ENCODE measurements at regions not wholly inside any gene's neighbourhood (a gene's known extent, or its start where the extent isn't known, plus 50 kb on each side); places are given as distances from the start of the nearest gene placed in this dataset.

DNA sequence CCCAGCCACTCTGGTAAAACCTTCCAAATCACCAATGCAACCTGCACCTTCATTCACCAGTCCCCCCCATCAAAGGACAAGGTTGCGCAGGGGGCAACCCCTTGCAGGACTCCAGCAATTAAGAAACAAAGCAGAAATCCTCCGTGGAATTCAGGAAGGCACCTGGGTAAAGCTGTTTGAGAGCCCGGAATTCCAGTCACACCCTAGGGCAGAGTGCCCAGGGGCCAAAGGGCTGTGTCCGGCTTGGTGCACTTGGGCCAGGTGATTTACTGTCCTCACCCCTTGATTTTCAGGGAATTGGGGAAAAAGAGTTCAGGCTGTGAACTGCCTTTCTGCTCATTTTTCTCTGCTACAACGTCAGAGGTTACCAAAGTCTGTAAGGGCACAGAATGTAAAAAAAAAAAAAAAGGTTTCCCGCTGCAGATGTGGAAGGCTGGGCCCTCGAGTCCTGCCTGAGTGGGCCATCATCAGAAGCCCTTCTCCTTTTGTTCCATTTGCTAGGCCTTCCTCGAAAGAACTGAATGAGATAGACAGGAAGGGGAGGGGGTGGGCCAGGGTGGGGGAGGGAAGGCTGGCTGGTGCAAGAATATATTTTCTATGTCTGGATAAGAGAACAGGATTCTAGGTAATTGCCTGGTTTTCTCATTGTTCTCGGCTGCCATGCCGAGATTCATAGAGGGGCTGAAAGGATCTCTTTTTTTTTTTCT, 266.5 kb upstream of the PSMD7 start:
- no peak overlapping the region for H3K4me3 ChIP-seq
- no peaks in the 10 kb centered on the region for H3K4me1 ChIP-seq
- no peaks in the 10 kb centered on the region for H3K9me3 ChIP-seq
- TF ChIP-seq, protein P1, sequence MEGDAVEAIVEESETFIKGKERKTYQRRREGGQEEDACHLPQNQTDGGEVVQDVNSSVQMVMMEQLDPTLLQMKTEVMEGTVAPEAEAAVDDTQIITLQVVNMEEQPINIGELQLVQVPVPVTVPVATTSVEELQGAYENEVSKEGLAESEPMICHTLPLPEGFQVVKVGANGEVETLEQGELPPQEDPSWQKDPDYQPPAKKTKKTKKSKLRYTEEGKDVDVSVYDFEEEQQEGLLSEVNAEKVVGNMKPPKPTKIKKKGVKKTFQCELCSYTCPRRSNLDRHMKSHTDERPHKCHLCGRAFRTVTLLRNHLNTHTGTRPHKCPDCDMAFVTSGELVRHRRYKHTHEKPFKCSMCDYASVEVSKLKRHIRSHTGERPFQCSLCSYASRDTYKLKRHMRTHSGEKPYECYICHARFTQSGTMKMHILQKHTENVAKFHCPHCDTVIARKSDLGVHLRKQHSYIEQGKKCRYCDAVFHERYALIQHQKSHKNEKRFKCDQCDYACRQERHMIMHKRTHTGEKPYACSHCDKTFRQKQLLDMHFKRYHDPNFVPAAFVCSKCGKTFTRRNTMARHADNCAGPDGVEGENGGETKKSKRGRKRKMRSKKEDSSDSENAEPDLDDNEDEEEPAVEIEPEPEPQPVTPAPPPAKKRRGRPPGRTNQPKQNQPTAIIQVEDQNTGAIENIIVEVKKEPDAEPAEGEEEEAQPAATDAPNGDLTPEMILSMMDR (IDR thresholded peaks at IDR 0.05) = no peak
- TF ChIP-seq POLR2A (IDR thresholded peaks at IDR 0.05; ENCODE audit: low read depth) (no peak), EP300 (IDR thresholded peaks at IDR 0.05) (no peak), POLR2AphosphoS5 (IDR thresholded peaks at IDR 0.05) (no peak)
- 63% methylated on average over 9 of the region's 10 CpGs for WGBS
- no peak overlapping the region for H3K27ac ChIP-seq (replicated peaks in 1 of 4)
- DNase-seq (ENCODE audit: extremely low spot score) = no peak
- intact Hi-C loops (cut with DNase I) = no loop called here
- peaks cover 0 to 6% (median 0%) of the 10 kb centered on the region in 4 donors for H3K27me3 ChIP-seq
- H3K36me3 ChIP-seq = no peaks in the 10 kb centered on the region

DNA sequence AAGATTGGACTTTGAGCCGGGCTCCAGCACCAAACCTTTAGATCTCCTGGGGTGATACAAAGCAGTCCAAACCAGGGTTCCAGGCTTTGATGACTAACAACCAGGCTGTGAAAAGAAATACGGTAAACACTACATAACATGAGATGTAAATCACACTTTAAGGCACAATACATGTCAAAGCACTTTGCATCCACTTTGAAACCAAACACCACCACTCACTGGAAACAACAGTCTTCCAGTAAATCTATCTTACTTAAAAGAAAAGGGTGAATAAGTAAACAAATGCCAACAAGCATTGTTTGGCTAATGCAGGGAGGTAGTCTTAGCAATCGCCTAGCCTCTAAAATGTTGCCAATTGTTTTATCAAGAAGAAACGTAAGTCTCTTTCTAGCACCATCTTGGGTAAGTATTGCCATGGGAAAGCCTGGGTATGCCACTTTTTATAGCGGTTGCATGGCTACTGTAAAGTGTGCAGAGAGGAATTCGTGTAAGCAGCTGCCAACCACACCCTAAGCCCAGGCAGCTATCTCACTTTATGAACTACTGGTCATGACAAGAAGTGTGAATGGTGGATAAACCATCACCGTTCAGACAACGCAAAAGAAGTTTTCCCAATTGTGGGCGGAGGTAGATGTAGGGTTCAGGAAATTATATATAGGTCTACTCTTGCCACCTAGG, 267.4 kb upstream of the PSMD7 start:
- WGBS = 86% methylated on average over 9 of the region's 9 CpGs
- Histone ChIP-seq H3K27me3 (peaks cover 0 to 4% (median 0%) of the 10 kb centered on the region in 4 donors), H3K4me1 (no peaks in the 10 kb centered on the region), H3K4me3 (no peak overlapping the region), H3K27ac (replicated peaks in 1 of 4) (no peak overlapping the region), H3K36me3 (no peaks in the 10 kb centered on the region), H3K9me3 (no peaks in the 10 kb centered on the region)
- no peak for DNase-seq (ENCODE audit: extremely low spot score)
- intact Hi-C loops (cut with DNase I) = no loop called here
- TF ChIP-seq POLR2A (IDR thresholded peaks at IDR 0.05; ENCODE audit: low read depth) = no peak
- TF ChIP-seq EP300 (IDR thresholded peaks at IDR 0.05) = no peak
- TF ChIP-seq, protein P1 (IDR thresholded peaks at IDR 0.05) = no peak
- TF ChIP-seq POLR2AphosphoS5 (IDR thresholded peaks at IDR 0.05) = no peak

DNA sequence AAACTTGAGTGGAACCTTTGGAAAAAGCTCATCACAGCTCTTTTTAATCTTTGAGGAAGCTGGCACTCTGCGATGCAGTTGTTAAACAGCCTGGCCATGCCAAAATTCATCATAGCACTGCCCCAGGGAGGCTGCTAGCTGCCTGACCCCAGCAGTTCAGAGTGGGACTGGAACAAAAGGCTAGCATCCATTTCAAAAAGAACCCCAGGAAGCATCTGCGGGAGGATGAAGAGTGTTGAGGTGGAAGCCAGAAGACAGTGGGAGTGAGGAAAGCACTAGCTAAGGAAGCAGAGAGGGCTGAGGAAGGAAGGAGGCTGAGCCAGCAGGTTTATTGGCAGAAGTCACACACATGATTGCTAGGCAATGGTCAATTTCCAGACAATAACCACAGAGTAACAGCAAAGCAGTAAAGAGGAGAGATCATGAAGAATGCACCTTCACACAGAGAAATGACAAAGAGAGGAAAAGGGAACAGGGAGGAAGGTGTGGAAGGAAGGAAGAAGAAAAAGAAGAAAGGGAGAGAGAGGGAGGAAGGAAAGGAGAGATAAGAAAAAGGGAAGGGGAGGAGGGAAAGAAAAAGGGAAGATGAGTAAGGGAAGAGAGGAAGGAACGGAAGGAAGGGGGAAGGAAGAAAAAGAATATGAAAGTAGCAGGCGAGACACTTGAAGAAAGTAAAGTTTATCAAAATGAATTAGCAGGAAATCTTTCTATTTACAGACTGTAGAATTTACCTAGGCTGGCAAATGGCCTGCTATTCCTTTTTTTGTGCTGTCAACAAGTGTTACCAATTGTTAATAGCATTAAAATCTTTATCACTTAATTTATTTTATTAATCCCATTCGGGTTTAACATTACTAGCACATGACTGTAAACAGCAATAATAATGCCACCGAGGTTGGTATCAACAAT, 270.0 kb upstream of the PSMD7 start:
- peaks cover 0 to 18% (median 0%) of the 10 kb centered on the region in 4 donors for H3K27me3 ChIP-seq
- no peaks in the 10 kb centered on the region for H3K36me3 ChIP-seq
- H3K27ac ChIP-seq (replicated peaks in 1 of 4) = no peak overlapping the region
- intact Hi-C loops (cut with DNase I) = no loop called here
- H3K4me3 ChIP-seq = no peak overlapping the region
- DNase-seq (ENCODE audit: extremely low spot score) = no peak
- TF ChIP-seq, protein P1 (IDR thresholded peaks at IDR 0.05) = no peak
- TF ChIP-seq POLR2AphosphoS5 (IDR thresholded peaks at IDR 0.05) = no peak
- TF ChIP-seq POLR2A (IDR thresholded peaks at IDR 0.05; ENCODE audit: low read depth) = no peak
- TF ChIP-seq EP300 (IDR thresholded peaks at IDR 0.05) = no peak
- H3K4me1 ChIP-seq = no peaks in the 10 kb centered on the region
- 43% methylated on average over 6 of the region's 6 CpGs for WGBS
- no peaks in the 10 kb centered on the region for H3K9me3 ChIP-seq

DNA sequence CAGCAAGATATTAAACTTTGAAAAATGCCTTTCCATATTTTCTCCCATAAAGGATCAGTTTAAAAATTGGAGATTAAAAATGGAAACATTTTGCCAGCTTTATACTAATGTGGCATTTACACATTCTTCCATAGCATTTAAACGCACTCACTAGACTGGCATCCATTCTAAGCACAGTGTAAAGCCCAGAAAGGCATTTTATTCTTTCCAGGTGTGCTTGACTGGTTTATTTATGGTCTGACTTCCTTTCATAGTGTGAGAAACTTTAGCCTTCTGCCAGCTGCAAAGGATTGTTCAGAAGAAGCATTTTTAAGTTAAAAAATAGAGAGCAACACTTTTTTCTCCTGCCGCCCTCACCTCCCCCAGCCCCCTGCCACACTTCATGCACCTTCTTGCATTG, 271.7 kb upstream of the PSMD7 start:
- 46% methylated on average over 2 of the region's 2 CpGs for WGBS
- Histone ChIP-seq H3K4me1 (no peaks in the 10 kb centered on the region), H3K27me3 (peaks cover 0 to 19% (median 0%) of the 10 kb centered on the region in 4 donors), H3K27ac (replicated peaks in 1 of 4) (no peak overlapping the region), H3K4me3 (no peak overlapping the region), H3K9me3 (no peaks in the 10 kb centered on the region), H3K36me3 (no peaks in the 10 kb centered on the region)
- TF ChIP-seq EP300 (IDR thresholded peaks at IDR 0.05) (no peak), POLR2AphosphoS5 (IDR thresholded peaks at IDR 0.05) (no peak), POLR2A (IDR thresholded peaks at IDR 0.05; ENCODE audit: low read depth) (no peak)
- TF ChIP-seq, protein P1 (IDR thresholded peaks at IDR 0.05) = no peak
- DNase-seq (ENCODE audit: extremely low spot score) = no peak
- intact Hi-C loops (cut with DNase I) = no loop called here
